HepG2 (cell line): ENCODE measurements at regions not wholly inside any gene's neighbourhood (a gene's known extent, or its start where the extent isn't known, plus 50 kb on each side); places are given as distances from the start of the nearest gene placed in this dataset.

ENCODE experiments used
- ARNTL ChIP-seq: sonication (generic); formaldehyde crosslinking; IDR thresholded peaks from 2 replicates; pipeline ENCODE4 v1.4.0; 2020; ENCODE audit warnings: mild to moderate bottlenecking, missing genetic modification reagents
- CAMTA2 ChIP-seq: sonication (generic); formaldehyde crosslinking; IDR thresholded peaks from 2 replicates; pipeline ENCODE4 v1.4.0; 2020; ENCODE audit warnings: mild to moderate bottlenecking, missing genetic modification reagents, borderline replicate concordance
- ERF ChIP-seq: IDR thresholded peaks from 2 replicates; pipeline ENCODE4 v1.6.1; 2018; ENCODE audit warnings: missing biosample characterization, missing genetic modification reagents
- GATAD2A ChIP-seq: IDR thresholded peaks from 2 replicates; pipeline ENCODE4 v1.6.1; 2016
- HDAC2 ChIP-seq: sonication (generic); formaldehyde crosslinking; IDR thresholded peaks from 2 replicates; pipeline ENCODE4 v1.4.0; 2020; ENCODE audit warnings: missing genetic modification reagents
- HNRNPLL ChIP-seq: fragments of 200-400 bp; formaldehyde crosslinking; IDR thresholded peaks from 2 replicates; pipeline ENCODE4 v1.6.1; 2017; ENCODE audit warnings: mild to moderate bottlenecking, low read depth, low read length; ENCODE audit not compliant: poor library complexity, severe bottlenecking
- KLF12 ChIP-seq: sonication (generic); formaldehyde crosslinking; IDR thresholded peaks from 2 replicates; pipeline ENCODE4 v1.4.0; 2020; ENCODE audit warnings: missing genetic modification reagents, borderline replicate concordance
- MBD4 ChIP-seq: IDR thresholded peaks from 2 replicates; pipeline ENCODE4 v1.6.1; 2012; ENCODE audit warnings: low read length, inconsistent platforms, borderline replicate concordance
- PHF8 ChIP-seq: sonication (generic); formaldehyde crosslinking; IDR thresholded peaks from 2 replicates; pipeline ENCODE4 v1.5.0; 2020; ENCODE audit warnings: missing genetic modification reagents
- RBM39 ChIP-seq: fragments of 200-400 bp; formaldehyde crosslinking; IDR thresholded peaks from one replicate; pipeline ENCODE4 v1.6.1; 2018; ENCODE audit warnings: antibody characterized with exemption, mild to moderate bottlenecking, low read depth, low read length; ENCODE audit not compliant: poor library complexity, severe bottlenecking
- SNAPC2 ChIP-seq: sonication (generic); formaldehyde crosslinking; IDR thresholded peaks from 2 replicates; pipeline ENCODE4 v1.8.1; 2022; ENCODE audit warnings: mild to moderate bottlenecking, missing genetic modification reagents
- TAF1 ChIP-seq: sonication (generic); formaldehyde crosslinking; IDR thresholded peaks from 2 replicates; pipeline ENCODE4 v1.4.0; 2020; ENCODE audit warnings: missing genetic modification reagents
- THYN1 ChIP-seq: sonication (generic); formaldehyde crosslinking; IDR thresholded peaks from 2 replicates; pipeline ENCODE4 v1.8.1; 2023; ENCODE audit warnings: low read depth, mild to moderate bottlenecking, moderate library complexity, missing genetic modification reagents, borderline replicate concordance
- ZNF225 ChIP-seq: sonication (generic); formaldehyde crosslinking; IDR thresholded peaks from 2 replicates; pipeline ENCODE4 v1.4.0; 2020; ENCODE audit warnings: mild to moderate bottlenecking, missing genetic modification reagents
- ZNF83 ChIP-seq: sonication (generic); formaldehyde crosslinking; IDR thresholded peaks from 2 replicates; pipeline ENCODE4 v1.4.0; 2020; ENCODE audit warnings: missing genetic modification reagents, mild to moderate bottlenecking, borderline replicate concordance
- ZSCAN22 ChIP-seq: sonication (generic); formaldehyde crosslinking; IDR thresholded peaks from 2 replicates; pipeline ENCODE4 v1.4.0; 2020; ENCODE audit warnings: mild to moderate bottlenecking, missing genetic modification reagents
- TF ChIP-seq, protein P1 (sequence below): sonication (generic); formaldehyde crosslinking; IDR thresholded peaks from 2 replicates; pipeline ENCODE4 v1.5.0; 2020; ENCODE audit warnings: missing genetic modification reagents
- TF ChIP-seq, protein P2 (sequence below): sonication (generic); formaldehyde crosslinking; IDR thresholded peaks from 2 replicates; pipeline ENCODE4 v1.4.0; 2020; ENCODE audit warnings: missing genetic modification reagents, mild to moderate bottlenecking, borderline replicate concordance
- TF ChIP-seq, protein P3 (sequence below): sonication (generic); formaldehyde crosslinking; IDR thresholded peaks from 2 replicates; pipeline ENCODE4 v1.9.0; 2021; ENCODE audit warnings: mild to moderate bottlenecking, missing genetic modification reagents

DNA sequence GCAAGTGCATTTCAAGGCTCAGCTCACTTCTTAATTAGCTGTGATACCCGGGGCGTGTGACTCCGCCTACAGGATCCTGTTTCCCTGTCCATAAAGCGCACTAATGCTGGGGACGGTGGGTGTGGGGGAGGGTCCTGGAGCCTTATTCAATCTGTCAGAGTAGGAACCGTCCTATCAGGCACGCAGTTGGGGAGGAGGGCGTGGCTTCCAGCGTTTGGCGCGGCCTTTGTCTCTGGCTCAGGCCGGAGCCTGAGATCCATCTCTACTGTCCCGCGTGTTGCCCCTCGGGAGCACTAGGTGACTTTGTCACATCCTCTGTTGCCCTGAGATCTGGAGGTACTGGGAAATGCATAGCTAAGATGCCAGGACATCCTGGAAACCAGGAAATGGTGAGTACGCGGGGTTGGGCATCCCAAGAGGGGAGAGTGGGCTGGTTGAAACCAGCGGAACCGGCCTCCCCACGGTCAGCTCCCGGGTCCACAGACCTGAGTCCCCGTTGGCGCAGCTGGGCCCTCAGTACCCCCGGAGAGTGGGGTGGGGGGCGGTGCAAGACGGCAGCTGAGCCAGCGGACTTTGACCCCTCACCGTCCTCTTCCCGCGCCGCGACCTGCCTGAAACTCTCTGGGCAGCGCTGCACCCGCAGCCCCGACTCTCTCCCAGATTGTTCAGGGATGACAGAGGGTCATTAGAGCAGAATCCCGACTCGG lies 104.4 kb upstream of the ZNF92 start (continued):
- TF ChIP-seq HNRNPLL: peak; percentile 59
- no peak for TF ChIP-seq THYN1
- no peak for TF ChIP-seq RBM39
- no peak for TF ChIP-seq CAMTA2
- TF ChIP-seq ERF (CRISPR knock-in tag): no peak
- TF ChIP-seq SNAPC2 (CRISPR knock-in tag): no peak
- TF ChIP-seq ZSCAN22 (CRISPR knock-in tag): no peak
- peak; percentile 49; the same call in 1 of the 2 replicates for TF ChIP-seq TAF1 (CRISPR knock-in tag)
- TF ChIP-seq, protein P1, sequence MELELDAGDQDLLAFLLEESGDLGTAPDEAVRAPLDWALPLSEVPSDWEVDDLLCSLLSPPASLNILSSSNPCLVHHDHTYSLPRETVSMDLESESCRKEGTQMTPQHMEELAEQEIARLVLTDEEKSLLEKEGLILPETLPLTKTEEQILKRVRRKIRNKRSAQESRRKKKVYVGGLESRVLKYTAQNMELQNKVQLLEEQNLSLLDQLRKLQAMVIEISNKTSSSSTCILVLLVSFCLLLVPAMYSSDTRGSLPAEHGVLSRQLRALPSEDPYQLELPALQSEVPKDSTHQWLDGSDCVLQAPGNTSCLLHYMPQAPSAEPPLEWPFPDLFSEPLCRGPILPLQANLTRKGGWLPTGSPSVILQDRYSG (CRISPR knock-in tag): no peak
- TF ChIP-seq ARNTL: peak; percentile 44; the same call in 1 of the 2 replicates
- 0 out of 2 replicates have a peak, but pooled peaks have one; percentile 32 for TF ChIP-seq KLF12 (CRISPR knock-in tag)
- no peak for TF ChIP-seq ZNF83 (CRISPR knock-in tag)
- no peak for TF ChIP-seq MBD4
- TF ChIP-seq PHF8 (CRISPR knock-in tag): peak; percentile 69
- TF ChIP-seq, protein P2, sequence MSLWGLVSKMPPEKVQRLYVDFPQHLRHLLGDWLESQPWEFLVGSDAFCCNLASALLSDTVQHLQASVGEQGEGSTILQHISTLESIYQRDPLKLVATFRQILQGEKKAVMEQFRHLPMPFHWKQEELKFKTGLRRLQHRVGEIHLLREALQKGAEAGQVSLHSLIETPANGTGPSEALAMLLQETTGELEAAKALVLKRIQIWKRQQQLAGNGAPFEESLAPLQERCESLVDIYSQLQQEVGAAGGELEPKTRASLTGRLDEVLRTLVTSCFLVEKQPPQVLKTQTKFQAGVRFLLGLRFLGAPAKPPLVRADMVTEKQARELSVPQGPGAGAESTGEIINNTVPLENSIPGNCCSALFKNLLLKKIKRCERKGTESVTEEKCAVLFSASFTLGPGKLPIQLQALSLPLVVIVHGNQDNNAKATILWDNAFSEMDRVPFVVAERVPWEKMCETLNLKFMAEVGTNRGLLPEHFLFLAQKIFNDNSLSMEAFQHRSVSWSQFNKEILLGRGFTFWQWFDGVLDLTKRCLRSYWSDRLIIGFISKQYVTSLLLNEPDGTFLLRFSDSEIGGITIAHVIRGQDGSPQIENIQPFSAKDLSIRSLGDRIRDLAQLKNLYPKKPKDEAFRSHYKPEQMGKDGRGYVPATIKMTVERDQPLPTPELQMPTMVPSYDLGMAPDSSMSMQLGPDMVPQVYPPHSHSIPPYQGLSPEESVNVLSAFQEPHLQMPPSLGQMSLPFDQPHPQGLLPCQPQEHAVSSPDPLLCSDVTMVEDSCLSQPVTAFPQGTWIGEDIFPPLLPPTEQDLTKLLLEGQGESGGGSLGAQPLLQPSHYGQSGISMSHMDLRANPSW (CRISPR knock-in tag): no peak
- no peak; the same call in 1 of the 2 replicates for TF ChIP-seq HDAC2 (CRISPR knock-in tag)
- TF ChIP-seq, protein P3, sequence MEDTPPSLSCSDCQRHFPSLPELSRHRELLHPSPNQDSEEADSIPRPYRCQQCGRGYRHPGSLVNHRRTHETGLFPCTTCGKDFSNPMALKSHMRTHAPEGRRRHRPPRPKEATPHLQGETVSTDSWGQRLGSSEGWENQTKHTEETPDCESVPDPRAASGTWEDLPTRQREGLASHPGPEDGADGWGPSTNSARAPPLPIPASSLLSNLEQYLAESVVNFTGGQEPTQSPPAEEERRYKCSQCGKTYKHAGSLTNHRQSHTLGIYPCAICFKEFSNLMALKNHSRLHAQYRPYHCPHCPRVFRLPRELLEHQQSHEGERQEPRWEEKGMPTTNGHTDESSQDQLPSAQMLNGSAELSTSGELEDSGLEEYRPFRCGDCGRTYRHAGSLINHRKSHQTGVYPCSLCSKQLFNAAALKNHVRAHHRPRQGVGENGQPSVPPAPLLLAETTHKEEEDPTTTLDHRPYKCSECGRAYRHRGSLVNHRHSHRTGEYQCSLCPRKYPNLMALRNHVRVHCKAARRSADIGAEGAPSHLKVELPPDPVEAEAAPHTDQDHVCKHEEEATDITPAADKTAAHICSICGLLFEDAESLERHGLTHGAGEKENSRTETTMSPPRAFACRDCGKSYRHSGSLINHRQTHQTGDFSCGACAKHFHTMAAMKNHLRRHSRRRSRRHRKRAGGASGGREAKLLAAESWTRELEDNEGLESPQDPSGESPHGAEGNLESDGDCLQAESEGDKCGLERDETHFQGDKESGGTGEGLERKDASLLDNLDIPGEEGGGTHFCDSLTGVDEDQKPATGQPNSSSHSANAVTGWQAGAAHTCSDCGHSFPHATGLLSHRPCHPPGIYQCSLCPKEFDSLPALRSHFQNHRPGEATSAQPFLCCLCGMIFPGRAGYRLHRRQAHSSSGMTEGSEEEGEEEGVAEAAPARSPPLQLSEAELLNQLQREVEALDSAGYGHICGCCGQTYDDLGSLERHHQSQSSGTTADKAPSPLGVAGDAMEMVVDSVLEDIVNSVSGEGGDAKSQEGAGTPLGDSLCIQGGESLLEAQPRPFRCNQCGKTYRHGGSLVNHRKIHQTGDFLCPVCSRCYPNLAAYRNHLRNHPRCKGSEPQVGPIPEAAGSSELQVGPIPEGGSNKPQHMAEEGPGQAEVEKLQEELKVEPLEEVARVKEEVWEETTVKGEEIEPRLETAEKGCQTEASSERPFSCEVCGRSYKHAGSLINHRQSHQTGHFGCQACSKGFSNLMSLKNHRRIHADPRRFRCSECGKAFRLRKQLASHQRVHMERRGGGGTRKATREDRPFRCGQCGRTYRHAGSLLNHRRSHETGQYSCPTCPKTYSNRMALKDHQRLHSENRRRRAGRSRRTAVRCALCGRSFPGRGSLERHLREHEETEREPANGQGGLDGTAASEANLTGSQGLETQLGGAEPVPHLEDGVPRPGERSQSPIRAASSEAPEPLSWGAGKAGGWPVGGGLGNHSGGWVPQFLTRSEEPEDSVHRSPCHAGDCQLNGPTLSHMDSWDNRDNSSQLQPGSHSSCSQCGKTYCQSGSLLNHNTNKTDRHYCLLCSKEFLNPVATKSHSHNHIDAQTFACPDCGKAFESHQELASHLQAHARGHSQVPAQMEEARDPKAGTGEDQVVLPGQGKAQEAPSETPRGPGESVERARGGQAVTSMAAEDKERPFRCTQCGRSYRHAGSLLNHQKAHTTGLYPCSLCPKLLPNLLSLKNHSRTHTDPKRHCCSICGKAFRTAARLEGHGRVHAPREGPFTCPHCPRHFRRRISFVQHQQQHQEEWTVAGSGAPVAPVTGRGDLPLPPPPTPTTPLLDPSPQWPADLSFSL (CRISPR knock-in tag): no peak
- TF ChIP-seq GATAD2A: peak; percentile 11; the same call in 1 of the 2 replicates
- 0 out of 2 replicates have a peak, but pooled peaks have one; percentile 61 for TF ChIP-seq ZNF225 (CRISPR knock-in tag)
